Activated T-cell treated with anti-CD3 and anti-CD28 coated beads, Interleukin-2, amount 50 U/mL, for 4 hours (primary cell): ENCODE measurements at regions not wholly inside any gene's neighbourhood (a gene's known extent, or its start where the extent isn't known, plus 50 kb on each side); places are given as distances from the start of the nearest gene placed in this dataset.

Experiments used
- ATAC-seq, 2 donors: fragments of 200-7000 bp; cut with Tn5 transposase; one replicate each; pipeline ENCODE4 v1.10.0; 2021
- DNase-seq: peaks from one replicate; pipeline ENCODE4 v3.0.0-alpha.2; 2020
- H3K27me3 Mint-ChIP-seq: one replicate; pipeline ENCODE4 v1.8.0; 2021; ENCODE audit warnings: low read depth, mixed read lengths
- H3K36me3 Mint-ChIP-seq: one replicate; pipeline ENCODE4 v1.8.0; 2022; ENCODE audit warnings: mixed read lengths; ENCODE audit not compliant: insufficient read depth
- H3K4me1 Mint-ChIP-seq: one replicate; pipeline ENCODE4 v1.8.0; 2021; ENCODE audit warnings: low read depth, mixed read lengths
- H3K4me3 Mint-ChIP-seq: one replicate; pipeline ENCODE4 v1.8.0; 2021; ENCODE audit warnings: mild to moderate bottlenecking, moderate library complexity, mixed read lengths
- H3K9me3 Mint-ChIP-seq: one replicate; pipeline ENCODE4 v1.8.0; 2021; ENCODE audit warnings: mixed read lengths

- Mint-ChIP-seq H3K27me3 (no peaks in the 10 kb centered on the region), H3K4me3 (no peak overlapping the region), H3K9me3 (no peaks in the 10 kb centered on the region), H3K36me3 (no peaks in the 10 kb centered on the region), H3K4me1 (no peaks in the 10 kb centered on the region)
- DNase-seq (no peak), ATAC-seq (no peak)
These were observed 368.5 kb downstream of the MAFB start for GRCh38 chr20:40320517-40321011.

GRCh38 chr20:40319741-40320516 is 369.1 kb downstream of the MAFB start:
- Mint-ChIP-seq H3K36me3 (no peaks in the 10 kb centered on the region), H3K9me3 (no peaks in the 10 kb centered on the region), H3K27me3 (no peaks in the 10 kb centered on the region), H3K4me3 (no peak overlapping the region), H3K4me1 (no peaks in the 10 kb centered on the region)
- DNase-seq, result no peak
- ATAC-seq, result no peak

GRCh38 chr20:40319056-40319455 is 370.0 kb downstream of the MAFB start:
- H3K4me3 Mint-ChIP-seq, result no peak overlapping the region
- no peaks in the 10 kb centered on the region for H3K4me1 Mint-ChIP-seq
- ATAC-seq, result no peak
- no peaks in the 10 kb centered on the region for H3K9me3 Mint-ChIP-seq
- H3K27me3 Mint-ChIP-seq, result no peaks in the 10 kb centered on the region
- no peaks in the 10 kb centered on the region for H3K36me3 Mint-ChIP-seq
- DNase-seq, result no peak

- no peaks in the 10 kb centered on the region for H3K36me3 Mint-ChIP-seq
These were observed 371.8 kb downstream of the MAFB start for GRCh38 chr20:40317156-40317790.

GRCh38 chr20:40314278-40314677 is 374.8 kb downstream of the MAFB start:
- no peaks in the 10 kb centered on the region for H3K27me3 Mint-ChIP-seq
- DNase-seq (no peak), ATAC-seq (no peak)
- no peak overlapping the region for H3K4me3 Mint-ChIP-seq
- H3K4me1 Mint-ChIP-seq, result no peaks in the 10 kb centered on the region
- H3K9me3 Mint-ChIP-seq, result no peaks in the 10 kb centered on the region
- no peaks in the 10 kb centered on the region for H3K36me3 Mint-ChIP-seq

More at GRCh38 chr20:40317156-40317790, 371.8 kb downstream of the MAFB start:
- H3K4me3 Mint-ChIP-seq, result no peak overlapping the region
- ATAC-seq, result no peak
- no peaks in the 10 kb centered on the region for H3K4me1 Mint-ChIP-seq
- DNase-seq, result no peak
- H3K27me3 Mint-ChIP-seq, result no peaks in the 10 kb centered on the region
- no peaks in the 10 kb centered on the region for H3K9me3 Mint-ChIP-seq

GRCh38 chr20:40313730-40314129 is 375.3 kb downstream of the MAFB start:
- DNase-seq (no peak), ATAC-seq (no peak)
- Mint-ChIP-seq H3K9me3 (no peaks in the 10 kb centered on the region), H3K27me3 (no peaks in the 10 kb centered on the region), H3K4me3 (no peak overlapping the region), H3K36me3 (no peaks in the 10 kb centered on the region), H3K4me1 (no peaks in the 10 kb centered on the region)

- ATAC-seq, result no peak
- Mint-ChIP-seq H3K4me1 (no peaks in the 10 kb centered on the region), H3K27me3 (no peaks in the 10 kb centered on the region), H3K4me3 (no peak overlapping the region), H3K9me3 (no peaks in the 10 kb centered on the region), H3K36me3 (no peaks in the 10 kb centered on the region)
- DNase-seq, result no peak
These were observed 379.3 kb downstream of the MAFB start for GRCh38 chr20:40309731-40310130.

GRCh38 chr20:40307997-40308396 is 381.0 kb downstream of the MAFB start:
- Mint-ChIP-seq H3K27me3 (no peaks in the 10 kb centered on the region), H3K9me3 (no peaks in the 10 kb centered on the region), H3K4me1 (no peaks in the 10 kb centered on the region), H3K4me3 (no peak overlapping the region), H3K36me3 (no peaks in the 10 kb centered on the region)
- no peak for DNase-seq
- ATAC-seq, result no peak

GRCh38 chr20:40307268-40307667 is 381.8 kb downstream of the MAFB start:
- Mint-ChIP-seq H3K9me3 (no peaks in the 10 kb centered on the region), H3K36me3 (no peaks in the 10 kb centered on the region), H3K27me3 (no peaks in the 10 kb centered on the region), H3K4me1 (no peaks in the 10 kb centered on the region), H3K4me3 (no peak overlapping the region)
- DNase-seq (no peak), ATAC-seq (no peak)

- H3K9me3 Mint-ChIP-seq, result no peaks in the 10 kb centered on the region
- no peaks in the 10 kb centered on the region for H3K36me3 Mint-ChIP-seq
- H3K4me1 Mint-ChIP-seq, result no peaks in the 10 kb centered on the region
- no peak for DNase-seq
- H3K4me3 Mint-ChIP-seq, result no peak overlapping the region
- no peaks in the 10 kb centered on the region for H3K27me3 Mint-ChIP-seq
- ATAC-seq, result no peak
These were observed 383.7 kb downstream of the MAFB start for GRCh38 chr20:40305303-40305702.

GRCh38 chr20:40304119-40304613 is 384.9 kb downstream of the MAFB start:
- Mint-ChIP-seq H3K9me3 (no peaks in the 10 kb centered on the region), H3K4me3 (no peak overlapping the region), H3K27me3 (no peaks in the 10 kb centered on the region), H3K36me3 (no peaks in the 10 kb centered on the region), H3K4me1 (no peaks in the 10 kb centered on the region)
- ATAC-seq, result no peak
- no peak for DNase-seq

GRCh38 chr20:40294747-40295146 is 394.3 kb downstream of the MAFB start:
- no peaks in the 10 kb centered on the region for H3K36me3 Mint-ChIP-seq
- no peaks in the 10 kb centered on the region for H3K9me3 Mint-ChIP-seq
- no peak overlapping the region for H3K4me3 Mint-ChIP-seq
- ATAC-seq (no peak), DNase-seq (no peak)
- H3K27me3 Mint-ChIP-seq, result no peaks in the 10 kb centered on the region
- no peaks in the 10 kb centered on the region for H3K4me1 Mint-ChIP-seq

- DNase-seq (no peak), ATAC-seq (no peak)
- H3K9me3 Mint-ChIP-seq, result no peaks in the 10 kb centered on the region
- no peaks in the 10 kb centered on the region for H3K36me3 Mint-ChIP-seq
- no peaks in the 10 kb centered on the region for H3K4me1 Mint-ChIP-seq
- no peak overlapping the region for H3K4me3 Mint-ChIP-seq
- no peaks in the 10 kb centered on the region for H3K27me3 Mint-ChIP-seq
These were observed 394.9 kb downstream of the MAFB start for GRCh38 chr20:40294175-40294574.

- DNase-seq (no peak), ATAC-seq (no peak)
- Mint-ChIP-seq H3K27me3 (no peaks in the 10 kb centered on the region), H3K4me3 (no peak overlapping the region), H3K36me3 (no peaks in the 10 kb centered on the region), H3K9me3 (no peaks in the 10 kb centered on the region), H3K4me1 (no peaks in the 10 kb centered on the region)
These were observed 395.3 kb downstream of the MAFB start for GRCh38 chr20:40293740-40294139.
